Stimulated activated CD8-positive, alpha-beta memory T cell treated with anti-CD3 and anti-CD28 coated beads, Interleukin-4, amount 100 ng/mL, for 24 hours (primary cell): ENCODE measurements at regions not wholly inside any gene's neighbourhood (a gene's known extent, or its start where the extent isn't known, plus 50 kb on each side); places are given as distances from the start of the nearest gene placed in this dataset.
"Not testable (repeated sequence)": the region's sequence is repeated elsewhere in the genome, so short reads cannot be mapped to it uniquely, and the experiment has no call there.

Experiments used
- DNase-seq: peaks from one replicate; pipeline ENCODE4 v3.0.0-alpha.2; 2020; ENCODE audit warnings: low read depth

GRCh38 chr3:153911116-153911515, 210.1 kb upstream of the ARHGEF26 start:
- no peak for DNase-seq

GRCh38 chr3:153919773-153920172, 201.4 kb upstream of the ARHGEF26 start:
- DNase-seq: no peak

GRCh38 chr3:153921826-153922225, 199.4 kb upstream of the ARHGEF26 start:
- no peak for DNase-seq

GRCh38 chr3:153925841-153926514, 195.2 kb upstream of the ARHGEF26 start:
- DNase-seq: no peak

GRCh38 chr3:153927107-153927506, 194.1 kb upstream of the ARHGEF26 start:
- no peak for DNase-seq

- no peak for DNase-seq
Measured at GRCh38 chr3:153928851-153929250, 192.3 kb upstream of the ARHGEF26 start.

GRCh38 chr3:153933481-153933880, 187.7 kb upstream of the ARHGEF26 start:
- DNase-seq: not testable (repeated sequence)

- no peak for DNase-seq
Measured at GRCh38 chr3:153944084-153944483, 177.1 kb upstream of the ARHGEF26 start.

- no peak for DNase-seq
Measured at GRCh38 chr3:153951276-153951675, 169.9 kb upstream of the ARHGEF26 start.

- no peak for DNase-seq
Measured at GRCh38 chr3:153952091-153952490, 169.1 kb upstream of the ARHGEF26 start.

- no peak for DNase-seq
Measured at GRCh38 chr3:153956613-153957012, 164.6 kb upstream of the ARHGEF26 start.

GRCh38 chr3:153957421-153957820, 163.8 kb upstream of the ARHGEF26 start:
- DNase-seq: no peak

- no peak for DNase-seq
Measured at GRCh38 chr3:153958635-153959595, 162.3 kb upstream of the ARHGEF26 start.

- no peak for DNase-seq
Measured at GRCh38 chr3:153960458-153961074, 160.6 kb upstream of the ARHGEF26 start.

GRCh38 chr3:153961494-153961893, 159.7 kb upstream of the ARHGEF26 start:
- no peak for DNase-seq

GRCh38 chr3:153963012-153963411, 158.2 kb upstream of the ARHGEF26 start:
- DNase-seq: no peak

GRCh38 chr3:153967260-153967659, 153.9 kb upstream of the ARHGEF26 start:
- no peak for DNase-seq

GRCh38 chr3:153970047-153970446, 151.1 kb upstream of the ARHGEF26 start:
- DNase-seq: no peak

- no peak for DNase-seq
Measured at GRCh38 chr3:153970741-153971347, 150.3 kb upstream of the ARHGEF26 start.

- no peak for DNase-seq
Measured at GRCh38 chr3:153972862-153973261, 148.3 kb upstream of the ARHGEF26 start.

GRCh38 chr3:153973722-153974265, 147.4 kb upstream of the ARHGEF26 start:
- DNase-seq: no peak

- DNase-seq: no peak
Measured at GRCh38 chr3:153974614-153975013, 146.6 kb upstream of the ARHGEF26 start.
